Activated CD8-positive, alpha-beta T cell treated with anti-CD3 and anti-CD28 coated beads for 36 hours (primary cell): ENCODE measurements at regions not wholly inside any gene's neighbourhood (a gene's known extent, or its start where the extent isn't known, plus 50 kb on each side); places are given as distances from the start of the nearest gene placed in this dataset.
A peak's percentile ranks its signal among the peaks of the same experiment; 100 is the strongest.

Experiments used
- ATAC-seq: fragments of 200-7000 bp; cut with Tn5 transposase; one replicate; pipeline ENCODE4 v1.10.0; 2021; ENCODE audit warnings: mild to moderate bottlenecking, moderate library complexity
- CTCF ChIA-PET: fragments of 350-600 bp; sonication (Branson Sonifier 250); formaldehyde crosslinking; loops from one replicate; lab custom pipeline; 2021; ENCODE audit warnings: antibody characterized with exemption; lab: Charles Lee
- POLR2A ChIA-PET: fragments of 350-600 bp; sonication (Branson Sonifier 250); formaldehyde crosslinking; loops from one replicate; lab custom pipeline; 2021; ENCODE audit warnings: antibody characterized with exemption; lab: Charles Lee
- DNase-seq: peaks from one replicate; pipeline ENCODE4 v3.0.0-alpha.2; 2020
- H3K27ac Mint-ChIP-seq: one replicate; pipeline ENCODE4 v1.8.0; 2021; ENCODE audit warnings: mild to moderate bottlenecking, mixed read lengths
- H3K27me3 Mint-ChIP-seq: one replicate; pipeline ENCODE4 v1.8.0; 2021; ENCODE audit warnings: mixed read lengths
- H3K36me3 Mint-ChIP-seq: one replicate; pipeline ENCODE4 v1.8.0; 2021; ENCODE audit warnings: low read depth, mixed read lengths
- H3K4me1 Mint-ChIP-seq: one replicate; pipeline ENCODE4 v1.8.0; 2021; ENCODE audit warnings: low read depth, mixed read lengths
- H3K4me3 Mint-ChIP-seq: one replicate; pipeline ENCODE4 v1.8.0; 2021; ENCODE audit warnings: mild to moderate bottlenecking, moderate library complexity, mixed read lengths
- H3K9me3 Mint-ChIP-seq: one replicate; pipeline ENCODE4 v1.8.0; 2021; ENCODE audit warnings: mixed read lengths
- intact Hi-C: fragments of 100-400 bp; cut with micrococcal nuclease; formaldehyde crosslinking; loops from one replicate; pipeline ENCODE4 v1.10.0; 2022
- TF ChIP-seq, protein P1 (sequence below): fragments of 200-600 bp; IDR thresholded peaks from one replicate; pipeline ENCODE4 v1.8.0; 2022; ENCODE audit warnings: antibody characterized with exemption, mild to moderate bottlenecking

- intact Hi-C loops: loop anchor here (10.0 kb wide), 1 partner anchor 121 kb away; no protein-coding TSS in a partner anchor
- Mint-ChIP-seq H3K36me3 (no peaks in the 10 kb centered on the region), H3K9me3 (no peaks in the 10 kb centered on the region), H3K27ac (peak overlapping the region; percentile 62), H3K4me3 (peak overlapping the region; percentile 63), H3K4me1 (peaks cover 41% of the 10 kb centered on the region), H3K27me3 (peaks cover 7% of the 10 kb centered on the region)
- TF ChIP-seq, protein P1, sequence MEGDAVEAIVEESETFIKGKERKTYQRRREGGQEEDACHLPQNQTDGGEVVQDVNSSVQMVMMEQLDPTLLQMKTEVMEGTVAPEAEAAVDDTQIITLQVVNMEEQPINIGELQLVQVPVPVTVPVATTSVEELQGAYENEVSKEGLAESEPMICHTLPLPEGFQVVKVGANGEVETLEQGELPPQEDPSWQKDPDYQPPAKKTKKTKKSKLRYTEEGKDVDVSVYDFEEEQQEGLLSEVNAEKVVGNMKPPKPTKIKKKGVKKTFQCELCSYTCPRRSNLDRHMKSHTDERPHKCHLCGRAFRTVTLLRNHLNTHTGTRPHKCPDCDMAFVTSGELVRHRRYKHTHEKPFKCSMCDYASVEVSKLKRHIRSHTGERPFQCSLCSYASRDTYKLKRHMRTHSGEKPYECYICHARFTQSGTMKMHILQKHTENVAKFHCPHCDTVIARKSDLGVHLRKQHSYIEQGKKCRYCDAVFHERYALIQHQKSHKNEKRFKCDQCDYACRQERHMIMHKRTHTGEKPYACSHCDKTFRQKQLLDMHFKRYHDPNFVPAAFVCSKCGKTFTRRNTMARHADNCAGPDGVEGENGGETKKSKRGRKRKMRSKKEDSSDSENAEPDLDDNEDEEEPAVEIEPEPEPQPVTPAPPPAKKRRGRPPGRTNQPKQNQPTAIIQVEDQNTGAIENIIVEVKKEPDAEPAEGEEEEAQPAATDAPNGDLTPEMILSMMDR: no peak
- ChIA-PET POLR2A (interaction anchor here (0.6 to 2.4 kb wide), 8 partner anchors 9 to 428 kb away, joined by 3 to 9 read pairs (median 3); no protein-coding TSS in a partner anchor), CTCF (interaction anchor here (1.2 kb wide), 1 partner anchor 121 kb away, joined by 3 read pairs; no protein-coding TSS in a partner anchor)
- ATAC-seq: no peak
- peak; percentile 62 for DNase-seq
Observed at GRCh38 chr9:129483415-129484351, 137.2 kb downstream of the C9orf50 start.

GRCh38 chr9:129482521-129483414, 138.1 kb downstream of the C9orf50 start:
- Mint-ChIP-seq H3K4me1 (peaks cover 38% of the 10 kb centered on the region), H3K27me3 (peaks cover 7% of the 10 kb centered on the region), H3K9me3 (no peaks in the 10 kb centered on the region), H3K36me3 (no peaks in the 10 kb centered on the region), H3K27ac (peak overlapping the region; percentile 69), H3K4me3 (peak overlapping the region; percentile 63)
- POLR2A ChIA-PET: interaction anchor here (0.8 to 2.4 kb wide), 5 partner anchors 8 to 24 kb away, joined by 3 to 9 read pairs (median 3); no protein-coding TSS in a partner anchor
- peak; percentile 53 for DNase-seq
- intact Hi-C loops: loop anchor here (10.0 kb wide), 1 partner anchor 122 kb away; no protein-coding TSS in a partner anchor
- TF ChIP-seq, protein P1: no peak
- CTCF ChIA-PET: no interaction called here
- ATAC-seq: peak; percentile 37

DNA sequence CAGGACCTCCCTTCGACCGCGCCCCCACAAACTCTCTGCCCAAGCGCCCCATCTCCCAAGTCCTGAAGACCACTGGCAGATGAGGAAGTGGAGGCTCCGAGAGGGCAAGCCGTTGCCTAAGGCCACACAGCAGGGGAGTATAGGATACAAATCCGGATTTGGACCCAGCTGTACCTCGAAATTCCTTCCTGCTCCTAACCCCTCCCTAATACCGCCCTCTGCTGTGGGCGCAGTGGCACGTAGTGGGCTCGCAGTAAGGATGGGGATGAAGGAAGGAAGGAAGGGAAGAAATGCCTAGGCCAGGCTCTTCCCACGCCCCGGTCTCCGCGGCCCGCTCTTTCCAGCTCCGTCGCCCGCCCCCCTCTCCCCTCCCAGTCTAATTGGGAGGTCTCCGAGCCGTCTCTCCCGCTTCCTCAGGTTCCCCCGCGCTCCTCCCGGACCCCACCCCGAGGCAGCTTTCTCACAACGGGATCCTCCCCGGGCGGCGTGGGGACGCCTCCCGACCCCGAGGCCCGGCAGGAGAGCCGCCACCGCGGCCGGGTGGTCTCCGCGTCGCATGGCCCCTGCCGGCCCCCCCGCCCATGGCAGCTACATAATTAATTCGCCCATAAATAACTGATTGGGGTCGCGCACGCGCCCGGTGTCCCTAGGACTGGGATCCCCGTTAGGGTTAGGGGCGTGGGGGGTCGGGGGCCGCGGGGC, 138.9 kb downstream of the C9orf50 start:
- DNase-seq: no peak
- no peaks in the 10 kb centered on the region for H3K36me3 Mint-ChIP-seq
- no peak overlapping the region for H3K27ac Mint-ChIP-seq
- ChIA-PET POLR2A (interaction anchor here (0.6 to 1.3 kb wide), 5 partner anchors 13 to 161 kb away, joined by 3 read pairs; no protein-coding TSS in a partner anchor), CTCF (no interaction called here)
- H3K27me3 Mint-ChIP-seq: peaks cover 7% of the 10 kb centered on the region
- H3K9me3 Mint-ChIP-seq: no peaks in the 10 kb centered on the region
- peak overlapping the region; percentile 38 for H3K4me3 Mint-ChIP-seq
- TF ChIP-seq, protein P1: no peak
- no peak for ATAC-seq
- peaks cover 29% of the 10 kb centered on the region for H3K4me1 Mint-ChIP-seq
- intact Hi-C loops: loop anchor here (10.0 kb wide), 1 partner anchor 123 kb away; no protein-coding TSS in a partner anchor

DNA sequence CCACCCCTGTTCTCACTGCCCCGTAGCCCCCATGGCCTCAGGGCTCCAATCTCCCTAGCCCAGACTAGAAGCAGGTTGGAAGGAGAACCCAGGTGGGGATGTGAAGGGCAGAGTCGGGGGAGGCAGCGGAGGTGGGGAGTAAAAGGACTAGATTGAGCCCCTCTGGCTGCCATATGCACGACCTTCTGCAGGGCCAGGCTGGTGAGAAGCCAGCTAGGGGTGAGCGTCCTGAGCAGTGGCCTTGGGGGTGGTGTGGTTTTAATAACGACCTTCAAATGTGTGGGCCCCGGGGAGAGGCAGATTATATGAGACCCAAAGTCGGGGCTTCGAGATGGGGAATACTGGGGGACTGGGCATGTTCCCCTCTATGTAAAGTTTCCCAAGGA, 139.5 kb downstream of the C9orf50 start:
- H3K27me3 Mint-ChIP-seq: peaks cover 7% of the 10 kb centered on the region
- H3K9me3 Mint-ChIP-seq: no peaks in the 10 kb centered on the region
- ChIA-PET CTCF (interaction anchor here (1.1 kb wide), 1 partner anchor 307 kb away, joined by 3 read pairs; no protein-coding TSS in a partner anchor), POLR2A (interaction anchor here (0.6 to 1.3 kb wide), 3 partner anchors 17 to 162 kb away, joined by 3 read pairs; no protein-coding TSS in a partner anchor)
- ATAC-seq: no peak
- H3K4me1 Mint-ChIP-seq: peaks cover 27% of the 10 kb centered on the region
- intact Hi-C loops: loop anchor here (10.0 kb wide), 1 partner anchor 123 kb away; no protein-coding TSS in a partner anchor
- no peak overlapping the region for H3K27ac Mint-ChIP-seq
- TF ChIP-seq, protein P1: no peak
- peak overlapping the region; percentile 38 for H3K4me3 Mint-ChIP-seq
- no peaks in the 10 kb centered on the region for H3K36me3 Mint-ChIP-seq
- no peak for DNase-seq
